Sigmoid colon (tissue), 6 donors: ENCODE measurements at regions not wholly inside any gene's neighbourhood (a gene's known extent, or its start where the extent isn't known, plus 50 kb on each side); places are given as distances from the start of the nearest gene placed in this dataset.

Experiments used
- DNase-seq: peaks from one replicate; pipeline ENCODE4 v3.0.0-alpha.2; 2019
- H3K27ac ChIP-seq, 4 donors: fragments of 200-600 bp; sonication (generic); one replicate each; pipeline ENCODE4 v1.5.1; 2016 to 2019; ENCODE audit warnings: mild to moderate bottlenecking in 1 of 4
- H3K27me3 ChIP-seq, 3 donors: fragments of 200-600 bp; sonication (generic); one replicate each; pipeline ENCODE4 v1.5.1; 2019; ENCODE audit warnings: mild to moderate bottlenecking in 1 of 3
- H3K36me3 ChIP-seq, 4 donors: fragments of 200-600 bp; sonication (generic); one replicate each; pipeline ENCODE4 v1.5.1; 2016 to 2019
- H3K4me1 ChIP-seq, 4 donors: fragments of 200-600 bp; sonication (generic); one replicate each; pipeline ENCODE4 v1.5.1; 2017 to 2019
- H3K4me3 ChIP-seq, 4 donors: fragments of 200-600 bp; sonication (generic); one replicate each; pipeline ENCODE4 v1.5.1; 2017 to 2019; ENCODE audit warnings: mild to moderate bottlenecking in 2 of 4, moderate library complexity in 1 of 4
- H3K9me3 ChIP-seq, 4 donors: fragments of 200-600 bp in 3 of 4; sonication (generic) in 3 of 4; one replicate each; pipeline versions ENCODE4 v1.5.1 to v1.6.1; 2013 to 2019
- EP300 ChIP-seq, 4 donors: sonication (generic); formaldehyde crosslinking; IDR thresholded peaks; one replicate each; pipeline ENCODE4 v1.6.1; 2017; ENCODE audit warnings: antibody characterized with exemption in 4 of 4
- POLR2A ChIP-seq, 2 donors: fragments of 450-650 bp; IDR thresholded peaks; one replicate each; pipeline ENCODE4 v1.6.1; 2016; ENCODE audit warnings: antibody characterized with exemption in 2 of 2, mild to moderate bottlenecking in 2 of 2, moderate library complexity in 2 of 2
- POLR2AphosphoS5 ChIP-seq, 4 donors: sonication (generic); formaldehyde crosslinking; IDR thresholded peaks; one replicate each; pipeline ENCODE4 v1.6.1; 2017; ENCODE audit warnings: antibody characterized with exemption in 4 of 4
- WGBS, 2 donors: extraction: QIAGEN DNeasy Blood & Tissue Kit; methylation state at CpG; one replicate each; pipeline ENCODE4 v1.1.7; 2013; 5-methylcytosine and 5-hydroxymethylcytosine counted together
- intact Hi-C: fragments of 100-400 bp; cut with DNase I; formaldehyde crosslinking; loops from one replicate; pipeline ENCODE4 v1.15.1; 2023
- TF ChIP-seq, protein P1 (sequence below), 4 experiments: fragments of 450-650 bp in 3 of 4; fragments of 200-600 bp in 1 of 4; IDR thresholded peaks; one replicate each; pipeline ENCODE4 v1.5.1; 2016 to 2019; ENCODE audit warnings: antibody characterized with exemption in 4 of 4, mild to moderate bottlenecking in 3 of 4, moderate library complexity in 2 of 4
- donor health status: healthy with polysubstance abuse.
- donor health status: healthy.

DNA sequence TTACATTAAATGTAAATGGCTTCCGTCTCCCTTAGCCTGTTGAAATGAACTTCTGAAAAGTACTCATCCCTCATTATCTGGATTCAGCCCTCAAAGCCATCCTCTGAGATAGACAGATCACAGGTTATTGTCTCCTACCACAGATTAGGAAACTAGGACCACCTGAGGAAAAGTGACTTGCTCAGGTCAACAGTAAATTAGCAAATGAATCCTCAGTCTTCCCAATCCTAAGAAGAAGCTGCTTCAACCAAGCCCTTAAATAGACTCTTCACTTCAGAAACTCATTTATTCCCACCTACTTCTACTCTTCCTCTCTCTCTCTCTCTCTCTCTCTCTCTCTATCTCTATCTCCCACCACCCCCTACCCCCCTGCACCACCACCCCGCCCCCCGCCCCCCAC lies 152.3 kb downstream of the DMRTA2 start:
- intact Hi-C loops = no loop called here
- H3K36me3 ChIP-seq = no peaks in the 10 kb centered on the region
- H3K27ac ChIP-seq = no peak overlapping the region
- peaks cover 0 to 5% (median 0%) of the 10 kb centered on the region in 3 donors for H3K27me3 ChIP-seq
- WGBS, 2 donors = 58 to 70% methylated on average over 3 of the region's 3 CpGs
- no peaks in the 10 kb centered on the region for H3K9me3 ChIP-seq
- no peak overlapping the region for H3K4me3 ChIP-seq
- TF ChIP-seq EP300 (IDR thresholded peaks at IDR 0.05) (no peak), POLR2A (IDR thresholded peaks at IDR 0.05) (no peak), POLR2AphosphoS5 (IDR thresholded peaks at IDR 0.05) (no peak)
- TF ChIP-seq, protein P1, sequence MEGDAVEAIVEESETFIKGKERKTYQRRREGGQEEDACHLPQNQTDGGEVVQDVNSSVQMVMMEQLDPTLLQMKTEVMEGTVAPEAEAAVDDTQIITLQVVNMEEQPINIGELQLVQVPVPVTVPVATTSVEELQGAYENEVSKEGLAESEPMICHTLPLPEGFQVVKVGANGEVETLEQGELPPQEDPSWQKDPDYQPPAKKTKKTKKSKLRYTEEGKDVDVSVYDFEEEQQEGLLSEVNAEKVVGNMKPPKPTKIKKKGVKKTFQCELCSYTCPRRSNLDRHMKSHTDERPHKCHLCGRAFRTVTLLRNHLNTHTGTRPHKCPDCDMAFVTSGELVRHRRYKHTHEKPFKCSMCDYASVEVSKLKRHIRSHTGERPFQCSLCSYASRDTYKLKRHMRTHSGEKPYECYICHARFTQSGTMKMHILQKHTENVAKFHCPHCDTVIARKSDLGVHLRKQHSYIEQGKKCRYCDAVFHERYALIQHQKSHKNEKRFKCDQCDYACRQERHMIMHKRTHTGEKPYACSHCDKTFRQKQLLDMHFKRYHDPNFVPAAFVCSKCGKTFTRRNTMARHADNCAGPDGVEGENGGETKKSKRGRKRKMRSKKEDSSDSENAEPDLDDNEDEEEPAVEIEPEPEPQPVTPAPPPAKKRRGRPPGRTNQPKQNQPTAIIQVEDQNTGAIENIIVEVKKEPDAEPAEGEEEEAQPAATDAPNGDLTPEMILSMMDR (IDR thresholded peaks at IDR 0.05) = no peak
- H3K4me1 ChIP-seq = no peaks in the 10 kb centered on the region
- no peak for DNase-seq

- H3K27ac ChIP-seq = no peak overlapping the region
- TF ChIP-seq EP300 (IDR thresholded peaks at IDR 0.05) (no peak), POLR2A (IDR thresholded peaks at IDR 0.05) (no peak), POLR2AphosphoS5 (IDR thresholded peaks at IDR 0.05) (no peak)
- TF ChIP-seq, protein P1 (IDR thresholded peaks at IDR 0.05) = no peak
- no peak for DNase-seq
- no peaks in the 10 kb centered on the region for H3K9me3 ChIP-seq
- no peak overlapping the region for H3K4me3 ChIP-seq
- H3K27me3 ChIP-seq = no peaks in the 10 kb centered on the region
- WGBS, 2 donors = 58 to 60% methylated on average over 7 of the region's 7 CpGs
- intact Hi-C loops = no loop called here
- H3K4me1 ChIP-seq = no peaks in the 10 kb centered on the region
- H3K36me3 ChIP-seq = no peaks in the 10 kb centered on the region
Observed at GRCh38 chr1:50268049-50268448, 155.2 kb downstream of the DMRTA2 start.

GRCh38 chr1:50266509-50266908 lies 156.7 kb downstream of the DMRTA2 start:
- WGBS, 2 donors = 29 to 48% methylated on average over 3 of the region's 3 CpGs
- Histone ChIP-seq H3K27ac (peak overlapping the region in 2 of 4 donors; percentile 10 to 32), H3K27me3 (no peaks in the 10 kb centered on the region), H3K9me3 (no peaks in the 10 kb centered on the region), H3K4me1 (no peaks in the 10 kb centered on the region), H3K4me3 (no peak overlapping the region), H3K36me3 (no peaks in the 10 kb centered on the region)
- intact Hi-C loops = no loop called here
- no peak for TF ChIP-seq EP300 (IDR thresholded peaks at IDR 0.05)
- TF ChIP-seq, protein P1 (IDR thresholded peaks at IDR 0.05) = no peak
- TF ChIP-seq POLR2AphosphoS5 (IDR thresholded peaks at IDR 0.05) = no peak
- TF ChIP-seq POLR2A (IDR thresholded peaks at IDR 0.05) = no peak
- DNase-seq = no peak

- Histone ChIP-seq H3K27me3 (no peaks in the 10 kb centered on the region), H3K36me3 (no peaks in the 10 kb centered on the region), H3K27ac (peak overlapping the region in 2 of 4 donors; percentile 10 to 32), H3K4me1 (no peaks in the 10 kb centered on the region), H3K9me3 (no peaks in the 10 kb centered on the region), H3K4me3 (no peak overlapping the region)
- WGBS, 2 donors = 49 to 57% methylated on average over 3 of the region's 3 CpGs
- DNase-seq = peak; percentile 70
- intact Hi-C loops = no loop called here
- TF ChIP-seq POLR2A (IDR thresholded peaks at IDR 0.05) = no peak
- no peak for TF ChIP-seq EP300 (IDR thresholded peaks at IDR 0.05)
- TF ChIP-seq, protein P1 (IDR thresholded peaks at IDR 0.05) = no peak
- peak in 2 of 4 donors; percentile 15 to 37 for TF ChIP-seq POLR2AphosphoS5 (IDR thresholded peaks at IDR 0.05)
Observed at GRCh38 chr1:50265790-50266314, 157.1 kb downstream of the ELAVL4 start.

- Histone ChIP-seq H3K4me3 (no peak overlapping the region), H3K36me3 (no peaks in the 10 kb centered on the region), H3K9me3 (no peaks in the 10 kb centered on the region), H3K4me1 (no peaks in the 10 kb centered on the region), H3K27ac (no peak overlapping the region), H3K27me3 (no peaks in the 10 kb centered on the region)
- 70 to 80% methylated on average over 1 of the region's 1 CpG for WGBS, 2 donors
- TF ChIP-seq, protein P1 (IDR thresholded peaks at IDR 0.05) = no peak
- TF ChIP-seq EP300 (IDR thresholded peaks at IDR 0.05) = no peak
- no peak for TF ChIP-seq POLR2AphosphoS5 (IDR thresholded peaks at IDR 0.05)
- TF ChIP-seq POLR2A (IDR thresholded peaks at IDR 0.05) = no peak
- intact Hi-C loops = no loop called here
- no peak for DNase-seq
Observed at GRCh38 chr1:50264590-50264989, 155.9 kb downstream of the ELAVL4 start.
